HEK293 (cell line): ENCODE measurements at regions not wholly inside any gene's neighbourhood (a gene's known extent, or its start where the extent isn't known, plus 50 kb on each side); places are given as distances from the start of the nearest gene placed in this dataset.
"Not testable (repeated sequence)": the region's sequence is repeated elsewhere in the genome, so short reads cannot be mapped to it uniquely, and the experiment has no call there.

Source experiments
- CTCF ChIP-seq: fragments of 450-650 bp; formaldehyde crosslinking; IDR thresholded peaks from 2 replicates; pipeline ENCODE4 v1.5.1; 2016; ENCODE audit warnings: missing biosample characterization, missing genetic modification characterization
- KLF16 ChIP-seq: fragments of 450-650 bp; formaldehyde crosslinking; IDR thresholded peaks from 2 replicates; pipeline ENCODE4 v1.5.1; 2017; ENCODE audit warnings: missing biosample characterization, missing genetic modification characterization
- MYNN ChIP-seq: fragments of 450-650 bp; formaldehyde crosslinking; IDR thresholded peaks from 2 replicates; pipeline ENCODE4 v1.5.1; 2016; ENCODE audit warnings: missing biosample characterization, missing genetic modification characterization, borderline replicate concordance
- ZBTB7A ChIP-seq: fragments of 450-650 bp; formaldehyde crosslinking; IDR thresholded peaks from 2 replicates; pipeline ENCODE4 v1.5.1; 2016; ENCODE audit warnings: low read depth, missing biosample characterization, missing genetic modification characterization
- ZNF558 ChIP-seq: fragments of 450-650 bp; formaldehyde crosslinking; IDR thresholded peaks from 2 replicates; pipeline ENCODE4 v1.5.1; 2016; ENCODE audit warnings: missing biosample characterization, missing genetic modification characterization
- ZNF621 ChIP-seq: fragments of 450-650 bp; formaldehyde crosslinking; IDR thresholded peaks from 2 replicates; pipeline ENCODE4 v1.5.1; 2017; ENCODE audit warnings: missing biosample characterization, missing genetic modification characterization
- ZNF677 ChIP-seq: fragments of 450-650 bp; IDR thresholded peaks from 2 replicates; pipeline ENCODE4 v1.5.0; 2018; ENCODE audit warnings: missing biosample characterization, mild to moderate bottlenecking, missing genetic modification characterization, moderate library complexity
- ZNF704 ChIP-seq: fragments of 450-650 bp; formaldehyde crosslinking; IDR thresholded peaks from 2 replicates; pipeline ENCODE4 v1.5.1; 2016; ENCODE audit warnings: missing biosample characterization, missing genetic modification characterization

- TF ChIP-seq KLF16 (tag by site-specific recombination); ZNF558 (tag by site-specific recombination); ZBTB7A (tag by site-specific recombination); CTCF (tag by site-specific recombination); ZNF704 (tag by site-specific recombination); ZNF677 (tag by site-specific recombination); MYNN (tag by site-specific recombination); ZNF621: not testable (repeated sequence)
These were observed 1041.0 kb downstream of the PRIM2 start for GRCh38 chr6:58358452-58358851.
